ENCODE measurements at regions not wholly inside any gene's neighbourhood (a gene's known extent, or its start where the extent isn't known, plus 50 kb on each side); places are given as distances from the start of the nearest gene placed in this dataset.

DNA sequence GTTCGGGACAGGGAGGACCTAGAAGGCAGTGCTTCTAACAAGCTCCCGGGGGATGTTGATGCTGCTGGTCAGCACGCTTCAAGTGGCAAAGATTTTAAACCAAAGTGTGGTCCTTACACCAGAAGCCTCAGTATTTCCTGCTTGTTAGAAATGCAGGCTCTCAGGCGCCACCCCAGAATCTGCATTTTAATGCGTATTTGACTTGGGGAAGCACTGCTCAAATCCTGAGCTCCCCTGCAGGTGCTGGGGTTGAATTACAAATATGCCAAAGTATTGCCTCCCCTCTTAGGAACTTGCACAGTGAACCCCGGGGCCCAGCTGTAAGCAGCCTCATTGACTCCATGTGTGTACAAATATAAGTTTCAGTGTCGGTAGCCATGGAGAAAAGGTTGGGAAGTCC, 70.8 kb upstream of the RAI2 start:
- H3K9ac ChIP-seq (ENCODE audit: low read length): no peak overlapping the region
- no peaks in the 10 kb centered on the region for H4K20me1 ChIP-seq (ENCODE audit: insufficient read depth)
- H3F3A ChIP-seq (ENCODE audit: insufficient read depth, low read length, poor library complexity, severe bottlenecking): no peaks in the 10 kb centered on the region
- no peak overlapping the region for H2AFZ ChIP-seq (ENCODE audit: low read depth, low read length)
- H3K36me3 ChIP-seq (ENCODE audit: insufficient read depth, low read length): no peaks in the 10 kb centered on the region
- no peak overlapping the region for H3K4me2 ChIP-seq (ENCODE audit: low read length)
- H3K27me3 ChIP-seq (ENCODE audit: insufficient read depth, low read depth, low read length): no peaks in the 10 kb centered on the region
- no peak overlapping the region for H3K27ac ChIP-seq (ENCODE audit: low read length)
- H3K9me2 ChIP-seq (ENCODE audit: insufficient read depth, low read length): no peaks in the 10 kb centered on the region
- TF ChIP-seq EZH2 (IDR thresholded peaks at IDR 0.05; ENCODE audit: borderline replicate concordance, insufficient read depth, low read length, poor library complexity, severe bottlenecking) (no peak), SMC3 (conservative IDR thresholded peaks at IDR 0.05; ENCODE audit: poor library complexity) (no peak)
- TF ChIP-seq, protein P1, sequence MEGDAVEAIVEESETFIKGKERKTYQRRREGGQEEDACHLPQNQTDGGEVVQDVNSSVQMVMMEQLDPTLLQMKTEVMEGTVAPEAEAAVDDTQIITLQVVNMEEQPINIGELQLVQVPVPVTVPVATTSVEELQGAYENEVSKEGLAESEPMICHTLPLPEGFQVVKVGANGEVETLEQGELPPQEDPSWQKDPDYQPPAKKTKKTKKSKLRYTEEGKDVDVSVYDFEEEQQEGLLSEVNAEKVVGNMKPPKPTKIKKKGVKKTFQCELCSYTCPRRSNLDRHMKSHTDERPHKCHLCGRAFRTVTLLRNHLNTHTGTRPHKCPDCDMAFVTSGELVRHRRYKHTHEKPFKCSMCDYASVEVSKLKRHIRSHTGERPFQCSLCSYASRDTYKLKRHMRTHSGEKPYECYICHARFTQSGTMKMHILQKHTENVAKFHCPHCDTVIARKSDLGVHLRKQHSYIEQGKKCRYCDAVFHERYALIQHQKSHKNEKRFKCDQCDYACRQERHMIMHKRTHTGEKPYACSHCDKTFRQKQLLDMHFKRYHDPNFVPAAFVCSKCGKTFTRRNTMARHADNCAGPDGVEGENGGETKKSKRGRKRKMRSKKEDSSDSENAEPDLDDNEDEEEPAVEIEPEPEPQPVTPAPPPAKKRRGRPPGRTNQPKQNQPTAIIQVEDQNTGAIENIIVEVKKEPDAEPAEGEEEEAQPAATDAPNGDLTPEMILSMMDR (IDR thresholded peaks at IDR 0.05; ENCODE audit: poor library complexity, severe bottlenecking): no peak
- no peak overlapping the region for H3K4me3 ChIP-seq (ENCODE audit: low read length)
- no peaks in the 10 kb centered on the region for H3K9me3 ChIP-seq (ENCODE audit: low read length)
- no peaks in the 10 kb centered on the region for H3K79me2 ChIP-seq (replicated peaks; ENCODE audit: insufficient read depth, low read length)

DNA sequence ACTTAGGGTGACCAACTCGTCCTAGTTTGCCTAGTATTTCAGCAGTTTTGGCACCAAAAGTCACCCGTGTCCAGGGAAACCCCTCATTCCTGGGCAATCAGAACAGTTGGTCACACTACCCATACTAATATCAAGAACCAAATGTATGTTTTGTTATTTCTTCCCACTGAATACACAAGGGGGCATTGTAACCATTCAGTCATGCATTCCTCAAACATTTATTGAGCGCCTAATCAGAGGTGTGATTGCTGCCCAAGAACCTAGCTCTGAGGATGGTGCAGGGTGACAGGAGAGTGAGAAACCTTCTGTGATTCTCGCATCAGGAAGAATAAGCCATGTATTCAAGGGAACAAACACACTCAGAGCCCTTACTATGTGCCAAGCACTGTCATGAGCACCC, 69.8 kb upstream of the RAI2 start:
- Histone ChIP-seq H2AFZ (ENCODE audit: low read depth, low read length) (no peak overlapping the region), H4K20me1 (ENCODE audit: insufficient read depth) (no peaks in the 10 kb centered on the region), H3K79me2 (replicated peaks; ENCODE audit: insufficient read depth, low read length) (no peaks in the 10 kb centered on the region), H3K9ac (ENCODE audit: low read length) (no peak overlapping the region), H3K9me2 (ENCODE audit: insufficient read depth, low read length) (no peaks in the 10 kb centered on the region), H3K36me3 (ENCODE audit: insufficient read depth, low read length) (no peaks in the 10 kb centered on the region), H3K4me2 (ENCODE audit: low read length) (no peak overlapping the region), H3F3A (ENCODE audit: insufficient read depth, low read length, poor library complexity, severe bottlenecking) (no peaks in the 10 kb centered on the region), H3K27me3 (ENCODE audit: insufficient read depth, low read depth, low read length) (no peaks in the 10 kb centered on the region), H3K4me3 (ENCODE audit: low read length) (no peak overlapping the region), H3K9me3 (ENCODE audit: low read length) (no peaks in the 10 kb centered on the region), H3K27ac (ENCODE audit: low read length) (no peak overlapping the region)
- TF ChIP-seq SMC3 (conservative IDR thresholded peaks at IDR 0.05; ENCODE audit: poor library complexity) (peak; percentile 62), POLR2AphosphoS5 (IDR thresholded peaks at IDR 0.05) (no peak), TAF1 (IDR thresholded peaks at IDR 0.05; ENCODE audit: low read depth) (no peak), RAD21 (conservative IDR thresholded peaks at IDR 0.05) (peak; percentile 58)
- TF ChIP-seq, protein P1 (IDR thresholded peaks at IDR 0.05; ENCODE audit: poor library complexity, severe bottlenecking): peak; percentile 44

- TF ChIP-seq EP300 (conservative IDR thresholded peaks at IDR 0.05; ENCODE audit: poor library complexity, severe bottlenecking) (no peak), SMC3 (conservative IDR thresholded peaks at IDR 0.05; ENCODE audit: poor library complexity) (no peak), POLR2AphosphoS5 (IDR thresholded peaks at IDR 0.05) (no peak), REST (IDR thresholded peaks at IDR 0.05; ENCODE audit: borderline replicate concordance) (no peak), EZH2 (IDR thresholded peaks at IDR 0.05; ENCODE audit: borderline replicate concordance, insufficient read depth, low read length, poor library complexity, severe bottlenecking) (no peak), MXI1 (conservative IDR thresholded peaks at IDR 0.05; ENCODE audit: poor library complexity, severe bottlenecking) (no peak), TAF1 (IDR thresholded peaks at IDR 0.05; ENCODE audit: low read depth) (no peak), RAD21 (conservative IDR thresholded peaks at IDR 0.05) (no peak)
- TF ChIP-seq, protein P1 (IDR thresholded peaks at IDR 0.05; ENCODE audit: poor library complexity, severe bottlenecking): no peak
- Histone ChIP-seq H3F3A (ENCODE audit: insufficient read depth, low read length, poor library complexity, severe bottlenecking) (no peaks in the 10 kb centered on the region), H3K36me3 (ENCODE audit: insufficient read depth, low read length) (no peaks in the 10 kb centered on the region), H3K79me2 (replicated peaks; ENCODE audit: insufficient read depth, low read length) (no peaks in the 10 kb centered on the region), H3K4me2 (ENCODE audit: low read length) (no peak overlapping the region), H3K9me2 (ENCODE audit: insufficient read depth, low read length) (no peaks in the 10 kb centered on the region), H3K9me3 (ENCODE audit: low read length) (no peaks in the 10 kb centered on the region), H3K27ac (ENCODE audit: low read length) (no peak overlapping the region), H3K9ac (ENCODE audit: low read length) (no peak overlapping the region), H4K20me1 (ENCODE audit: insufficient read depth) (no peaks in the 10 kb centered on the region), H3K27me3 (ENCODE audit: insufficient read depth, low read depth, low read length) (no peaks in the 10 kb centered on the region), H2AFZ (ENCODE audit: low read depth, low read length) (no peak overlapping the region), H3K4me3 (ENCODE audit: low read length) (no peak overlapping the region)
Observed at GRCh38 chrX:17923546-17923945, 62.4 kb upstream of the RAI2 start.
